ENCODE measurements at regions not wholly inside any gene's neighbourhood (a gene's known extent, or its start where the extent isn't known, plus 50 kb on each side); places are given as distances from the start of the nearest gene placed in this dataset.

- Mint-ChIP-seq H3K9me3 (no peaks in the 10 kb centered on the region; the same call in 2 of the 3 replicates), H3K27ac (no peak overlapping the region), H3K36me3 (ENCODE audit: low read depth) (no peaks in the 10 kb centered on the region), H3K4me1 (no peaks in the 10 kb centered on the region), H3K27me3 (ENCODE audit: insufficient read depth, low read depth, poor library complexity) (no peaks in the 10 kb centered on the region), H3K4me3 (no peak overlapping the region)
- Histone ChIP-seq H3K4me3 (no peak overlapping the region), H3K79me2 (replicated peaks; ENCODE audit: insufficient read depth) (no peaks in the 10 kb centered on the region), H3K27me3 (ENCODE audit: insufficient read depth) (no peaks in the 10 kb centered on the region), H3F3A (replicated peaks; ENCODE audit: low read depth) (no peaks in the 10 kb centered on the region), H2AFZ (no peak overlapping the region), H4K20me1 (replicated peaks; ENCODE audit: insufficient read depth) (no peaks in the 10 kb centered on the region), H3K4me1 (ENCODE audit: insufficient read depth) (no peaks in the 10 kb centered on the region), H3K9me2 (ENCODE audit: insufficient read depth) (no peaks in the 10 kb centered on the region), H3K27ac (ENCODE audit: low read depth) (no peak overlapping the region), H3K4me2 (no peak overlapping the region), H3K36me3 (ENCODE audit: insufficient read depth) (no peaks in the 10 kb centered on the region)
- TF ChIP-seq EZH2 (IDR thresholded peaks at IDR 0.05; ENCODE audit: low read depth, unreplicated experiment) (no peak), EZH2phosphoT487 (IDR thresholded peaks at IDR 0.05; ENCODE audit: unreplicated experiment) (no peak), POLR2AphosphoS5 (IDR thresholded peaks at IDR 0.05; ENCODE audit: low read depth) (no peak)
- TF ChIP-seq, protein P1, sequence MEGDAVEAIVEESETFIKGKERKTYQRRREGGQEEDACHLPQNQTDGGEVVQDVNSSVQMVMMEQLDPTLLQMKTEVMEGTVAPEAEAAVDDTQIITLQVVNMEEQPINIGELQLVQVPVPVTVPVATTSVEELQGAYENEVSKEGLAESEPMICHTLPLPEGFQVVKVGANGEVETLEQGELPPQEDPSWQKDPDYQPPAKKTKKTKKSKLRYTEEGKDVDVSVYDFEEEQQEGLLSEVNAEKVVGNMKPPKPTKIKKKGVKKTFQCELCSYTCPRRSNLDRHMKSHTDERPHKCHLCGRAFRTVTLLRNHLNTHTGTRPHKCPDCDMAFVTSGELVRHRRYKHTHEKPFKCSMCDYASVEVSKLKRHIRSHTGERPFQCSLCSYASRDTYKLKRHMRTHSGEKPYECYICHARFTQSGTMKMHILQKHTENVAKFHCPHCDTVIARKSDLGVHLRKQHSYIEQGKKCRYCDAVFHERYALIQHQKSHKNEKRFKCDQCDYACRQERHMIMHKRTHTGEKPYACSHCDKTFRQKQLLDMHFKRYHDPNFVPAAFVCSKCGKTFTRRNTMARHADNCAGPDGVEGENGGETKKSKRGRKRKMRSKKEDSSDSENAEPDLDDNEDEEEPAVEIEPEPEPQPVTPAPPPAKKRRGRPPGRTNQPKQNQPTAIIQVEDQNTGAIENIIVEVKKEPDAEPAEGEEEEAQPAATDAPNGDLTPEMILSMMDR (conservative IDR thresholded peaks at IDR 0.05; ENCODE audit: low read depth in 2 of 2) = no peak
- DNase-seq (ENCODE audit: low spot score) (no peak), ATAC-seq (no peak)
These were observed 70.7 kb upstream of the PDC start for GRCh38 chr1:186531561-186532165.

DNA sequence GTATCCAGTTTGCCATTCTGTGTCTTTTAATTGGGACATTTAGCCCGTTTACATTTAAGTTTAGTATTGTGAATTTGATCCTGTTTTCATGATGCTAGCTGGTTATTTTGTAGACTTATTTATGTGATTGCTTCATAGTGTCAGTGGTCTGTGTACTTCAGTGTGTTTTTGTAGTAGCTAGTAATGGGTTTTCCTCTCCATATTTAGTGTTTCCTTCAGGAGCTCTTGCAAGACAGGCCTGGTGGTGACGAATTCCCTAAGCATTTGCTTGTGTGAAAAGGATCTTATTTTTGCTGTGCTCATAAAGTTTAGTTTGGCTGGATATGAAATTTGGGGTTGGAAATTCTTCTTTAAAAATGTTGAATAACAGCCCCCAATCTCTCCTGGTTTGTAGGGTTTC, 69.2 kb upstream of the PDC start:
- no peaks in the 10 kb centered on the region for H3K4me1 Mint-ChIP-seq
- Histone ChIP-seq H3F3A (replicated peaks; ENCODE audit: low read depth) (no peaks in the 10 kb centered on the region), H3K27me3 (ENCODE audit: insufficient read depth) (no peaks in the 10 kb centered on the region), H3K79me2 (replicated peaks; ENCODE audit: insufficient read depth) (no peaks in the 10 kb centered on the region), H4K20me1 (replicated peaks; ENCODE audit: insufficient read depth) (no peaks in the 10 kb centered on the region), H2AFZ (no peak overlapping the region), H3K4me3 (no peak overlapping the region), H3K4me1 (ENCODE audit: insufficient read depth) (no peaks in the 10 kb centered on the region), H3K9me2 (ENCODE audit: insufficient read depth) (no peaks in the 10 kb centered on the region), H3K27ac (ENCODE audit: low read depth) (no peak overlapping the region), H3K4me2 (no peak overlapping the region), H3K36me3 (ENCODE audit: insufficient read depth) (no peaks in the 10 kb centered on the region)
- H3K4me3 Mint-ChIP-seq = no peak overlapping the region
- ATAC-seq (no peak), DNase-seq (ENCODE audit: low spot score) (no peak)
- H3K27ac Mint-ChIP-seq = no peak overlapping the region
- H3K36me3 Mint-ChIP-seq (ENCODE audit: low read depth) = 0 out of 3 replicates have a peak, but pooled peaks cover 3% of the 10 kb centered on the region
- peaks cover 4% of the 10 kb centered on the region for H3K9me3 Mint-ChIP-seq
- no peaks in the 10 kb centered on the region for H3K27me3 Mint-ChIP-seq (ENCODE audit: insufficient read depth, low read depth, poor library complexity)
- TF ChIP-seq, protein P1 (conservative IDR thresholded peaks at IDR 0.05; ENCODE audit: low read depth in 2 of 2) = no peak
- TF ChIP-seq EZH2 (IDR thresholded peaks at IDR 0.05; ENCODE audit: low read depth, unreplicated experiment) (no peak), ZNF114 (CRISPR knock-in tag; IDR thresholded peaks at IDR 0.05) (no peak), CREB1 (CRISPR knock-in tag; IDR thresholded peaks at IDR 0.05; ENCODE audit: low read depth) (no peak), JUNB (IDR thresholded peaks at IDR 0.05; ENCODE audit: unreplicated experiment) (no peak), ETS1 (IDR thresholded peaks at IDR 0.05) (no peak), EZH2phosphoT487 (IDR thresholded peaks at IDR 0.05; ENCODE audit: unreplicated experiment) (no peak), POLR2AphosphoS5 (IDR thresholded peaks at IDR 0.05; ENCODE audit: low read depth) (no peak), STAT1 (IDR thresholded peaks at IDR 0.05; ENCODE audit: unreplicated experiment) (no peak), NANOG (IDR thresholded peaks at IDR 0.05; ENCODE audit: borderline replicate concordance) (no peak)

Data from GM23338 (cell line).